ENCODE measurements at regions not wholly inside any gene's neighbourhood (a gene's known extent, or its start where the extent isn't known, plus 50 kb on each side); places are given as distances from the start of the nearest gene placed in this dataset.

DNA sequence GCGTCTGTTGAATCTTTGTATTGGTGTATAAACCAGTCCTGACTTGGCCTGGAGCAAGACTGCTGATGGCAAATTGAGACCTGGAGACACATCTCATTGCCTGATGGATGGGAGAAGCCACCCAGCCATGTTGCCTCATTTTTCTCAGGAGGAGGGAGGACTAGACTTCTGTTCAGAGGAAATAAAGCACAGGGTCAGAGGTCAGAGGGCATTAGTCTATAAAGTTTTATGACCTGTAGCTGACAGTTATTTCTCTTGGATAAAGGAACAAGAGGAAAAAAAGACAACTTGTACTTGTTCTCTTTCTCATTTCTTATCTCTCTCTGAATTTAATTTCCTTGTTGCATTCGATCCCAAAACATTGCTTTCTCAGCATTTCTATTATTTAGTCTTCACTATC lies 775.9 kb downstream of the SQOR start:
- Histone ChIP-seq H3K9me3 (ENCODE audit: control insufficient read depth in 1 of 2, low read length in 2 of 2) (no peaks in the 10 kb centered on the region), H3K36me3 (ENCODE audit: insufficient read depth, low read length) (no peaks in the 10 kb centered on the region), H3K27me3 (ENCODE audit: insufficient read depth, low read length) (no peaks in the 10 kb centered on the region), H3K4me3 (ENCODE audit: low read length in 2 of 2) (no peak overlapping the region), H3K4me1 (ENCODE audit: insufficient read depth, low read length) (no peaks in the 10 kb centered on the region), H3K27ac (ENCODE audit: low read depth, low read length) (no peak overlapping the region)
- POLR2A ChIA-PET (ENCODE audit: partially characterized antibody), result no interaction called here
- DNase-seq, result no peak
- H3K27me3 Mint-ChIP-seq, result no peaks in the 10 kb centered on the region
- intact Hi-C loops (cut with micrococcal nuclease), result no loop called here
- no peak overlapping the region for H3K27ac Mint-ChIP-seq
- CTCF ChIA-PET (ENCODE audit: partially characterized antibody), result no interaction called here
- no peaks in the 10 kb centered on the region for H3K36me3 Mint-ChIP-seq
- H3K4me3 Mint-ChIP-seq, result no peak overlapping the region
- peaks cover 0 to 7% (median 0%) of the 10 kb centered on the region in 8 donors for H3K9me3 Mint-ChIP-seq
- H3K4me1 Mint-ChIP-seq, result no peaks in the 10 kb centered on the region

DNA sequence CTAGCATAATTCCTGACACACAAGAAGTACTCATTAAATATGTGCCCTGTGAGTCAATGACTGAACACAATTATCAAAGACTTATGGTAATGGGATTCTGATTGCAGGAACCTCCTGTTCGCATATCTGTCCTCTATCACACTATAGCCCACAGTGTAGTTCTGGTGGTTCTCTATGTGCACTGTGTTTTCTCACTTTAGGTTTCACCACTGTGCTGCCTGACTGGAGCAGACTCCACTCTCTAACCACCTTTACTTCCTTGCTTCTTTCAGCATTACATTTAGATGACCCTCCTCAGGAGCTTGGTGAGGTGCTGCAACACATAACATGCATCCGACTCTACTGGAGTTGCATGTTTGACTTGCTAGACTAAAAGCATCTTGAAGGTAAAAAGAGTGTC lies 777.1 kb downstream of the SQOR start:
- H3K27me3 ChIP-seq (ENCODE audit: insufficient read depth, low read length), result no peaks in the 10 kb centered on the region
- CTCF ChIA-PET (ENCODE audit: partially characterized antibody), result no interaction called here
- Mint-ChIP-seq H3K9me3 (peaks cover 0 to 7% (median 0%) of the 10 kb centered on the region in 8 donors), H3K27ac (no peak overlapping the region), H3K4me1 (no peaks in the 10 kb centered on the region), H3K4me3 (no peak overlapping the region), H3K27me3 (no peaks in the 10 kb centered on the region), H3K36me3 (no peaks in the 10 kb centered on the region)
- DNase-seq, result no peak
- H3K36me3 ChIP-seq (ENCODE audit: insufficient read depth, low read length), result no peaks in the 10 kb centered on the region
- no peaks in the 10 kb centered on the region for H3K9me3 ChIP-seq (ENCODE audit: control insufficient read depth in 1 of 2, low read length in 2 of 2)
- POLR2A ChIA-PET (ENCODE audit: partially characterized antibody), result no interaction called here
- no peak overlapping the region for H3K4me3 ChIP-seq (ENCODE audit: low read length in 2 of 2)
- intact Hi-C loops (cut with micrococcal nuclease), result no loop called here
- no peak overlapping the region for H3K27ac ChIP-seq (ENCODE audit: low read depth, low read length)
- H3K4me1 ChIP-seq (ENCODE audit: insufficient read depth, low read length), result no peaks in the 10 kb centered on the region

DNA sequence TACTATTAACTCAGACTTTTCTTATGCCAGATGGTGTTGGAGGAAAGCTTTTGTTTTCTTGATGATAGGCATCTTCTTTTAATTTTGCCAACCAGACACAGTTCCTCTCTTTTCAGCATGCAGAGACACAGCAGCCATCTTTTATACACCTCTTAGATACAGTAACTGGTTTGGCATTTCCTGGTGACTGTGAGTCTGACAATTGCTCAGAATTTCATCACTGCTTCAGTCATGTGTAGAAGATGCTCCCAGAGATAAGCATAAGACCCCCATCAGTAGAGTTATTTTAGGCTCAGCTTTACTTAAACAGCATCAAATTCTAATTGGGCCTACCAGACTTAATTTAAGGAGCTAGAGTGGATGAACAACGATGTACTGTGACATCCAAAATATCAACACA lies 779.0 kb downstream of the SQOR start:
- ChIA-PET CTCF (ENCODE audit: partially characterized antibody) (no interaction called here), POLR2A (ENCODE audit: partially characterized antibody) (no interaction called here)
- Histone ChIP-seq H3K36me3 (ENCODE audit: insufficient read depth, low read length) (no peaks in the 10 kb centered on the region), H3K27ac (ENCODE audit: low read depth, low read length) (no peak overlapping the region), H3K9me3 (ENCODE audit: control insufficient read depth in 1 of 2, low read length in 2 of 2) (no peaks in the 10 kb centered on the region), H3K27me3 (ENCODE audit: insufficient read depth, low read length) (no peaks in the 10 kb centered on the region), H3K4me3 (ENCODE audit: low read length in 2 of 2) (no peak overlapping the region), H3K4me1 (ENCODE audit: insufficient read depth, low read length) (no peaks in the 10 kb centered on the region)
- Mint-ChIP-seq H3K27me3 (no peaks in the 10 kb centered on the region), H3K36me3 (no peaks in the 10 kb centered on the region), H3K4me3 (no peak overlapping the region), H3K27ac (no peak overlapping the region), H3K4me1 (no peaks in the 10 kb centered on the region), H3K9me3 (peaks cover 0 to 7% (median 1%) of the 10 kb centered on the region in 8 donors)
- intact Hi-C loops (cut with micrococcal nuclease), result no loop called here
- no peak for DNase-seq

DNA sequence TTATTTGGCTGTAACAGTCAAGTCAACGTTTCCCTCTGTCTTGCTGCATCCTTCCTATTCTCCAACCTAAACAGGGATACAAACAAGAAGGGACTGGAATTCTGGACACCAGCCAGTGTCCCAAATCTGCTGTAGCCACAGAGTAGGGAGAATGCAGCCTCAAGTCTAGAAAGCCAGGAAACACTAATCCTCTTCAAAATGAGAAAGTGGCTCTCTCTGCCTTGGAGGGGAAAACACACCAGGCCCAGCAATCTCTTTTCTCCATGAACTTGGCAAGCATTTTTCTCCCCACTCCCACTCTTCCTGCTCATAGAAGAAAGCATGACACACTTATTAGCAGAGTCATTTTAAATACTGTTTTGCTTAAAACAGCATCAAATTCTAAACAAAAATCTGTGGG lies 781.7 kb downstream of the SQOR start:
- Mint-ChIP-seq H3K27me3 (no peaks in the 10 kb centered on the region), H3K4me1 (no peaks in the 10 kb centered on the region), H3K4me3 (no peak overlapping the region), H3K9me3 (peaks cover 0 to 7% (median 3%) of the 10 kb centered on the region in 8 donors), H3K36me3 (no peaks in the 10 kb centered on the region), H3K27ac (no peak overlapping the region)
- no peaks in the 10 kb centered on the region for H3K36me3 ChIP-seq (ENCODE audit: insufficient read depth, low read length)
- ChIA-PET CTCF (ENCODE audit: partially characterized antibody) (no interaction called here), POLR2A (ENCODE audit: partially characterized antibody) (no interaction called here)
- no peaks in the 10 kb centered on the region for H3K4me1 ChIP-seq (ENCODE audit: insufficient read depth, low read length)
- H3K27ac ChIP-seq (ENCODE audit: low read depth, low read length), result no peak overlapping the region
- H3K4me3 ChIP-seq (ENCODE audit: low read length in 2 of 2), result no peak overlapping the region
- no peaks in the 10 kb centered on the region for H3K27me3 ChIP-seq (ENCODE audit: insufficient read depth, low read length)
- no peak for DNase-seq
- intact Hi-C loops (cut with micrococcal nuclease), result no loop called here
- no peaks in the 10 kb centered on the region for H3K9me3 ChIP-seq (ENCODE audit: control insufficient read depth in 1 of 2, low read length in 2 of 2)

DNA sequence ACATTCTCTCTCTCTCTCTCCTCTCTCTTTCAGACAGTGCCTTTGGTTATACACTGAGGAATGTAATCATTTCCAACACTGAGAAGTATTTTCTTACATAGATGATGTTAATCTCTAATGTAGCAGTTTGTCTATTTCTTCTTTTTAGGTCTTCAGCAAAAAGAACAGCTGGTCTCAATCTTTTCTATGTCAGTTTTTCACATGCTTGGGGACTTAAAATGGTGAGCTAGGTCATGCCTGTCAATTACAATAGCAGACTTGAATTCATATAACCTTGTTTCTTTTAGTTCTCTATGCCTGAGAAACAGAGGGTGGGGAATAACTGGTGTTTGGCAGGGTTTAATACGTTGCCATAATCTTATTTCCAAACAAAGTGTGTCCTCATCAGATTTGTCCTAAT lies 786.2 kb downstream of the SQOR start:
- no peaks in the 10 kb centered on the region for H3K4me1 Mint-ChIP-seq
- Histone ChIP-seq H3K4me1 (ENCODE audit: insufficient read depth, low read length) (no peaks in the 10 kb centered on the region), H3K36me3 (ENCODE audit: insufficient read depth, low read length) (no peaks in the 10 kb centered on the region), H3K27ac (ENCODE audit: low read depth, low read length) (no peak overlapping the region), H3K9me3 (ENCODE audit: control insufficient read depth in 1 of 2, low read length in 2 of 2) (no peaks in the 10 kb centered on the region), H3K27me3 (ENCODE audit: insufficient read depth, low read length) (no peaks in the 10 kb centered on the region), H3K4me3 (ENCODE audit: low read length in 2 of 2) (no peak overlapping the region)
- H3K27me3 Mint-ChIP-seq, result no peaks in the 10 kb centered on the region
- no peak overlapping the region for H3K27ac Mint-ChIP-seq
- H3K36me3 Mint-ChIP-seq, result no peaks in the 10 kb centered on the region
- no peak overlapping the region for H3K4me3 Mint-ChIP-seq
- peaks cover 2 to 16% (median 7%) of the 10 kb centered on the region in 8 donors for H3K9me3 Mint-ChIP-seq
- POLR2A ChIA-PET (ENCODE audit: partially characterized antibody), result no interaction called here
- CTCF ChIA-PET (ENCODE audit: partially characterized antibody), result no interaction called here
- intact Hi-C loops (cut with micrococcal nuclease), result no loop called here
- no peak for DNase-seq

DNA sequence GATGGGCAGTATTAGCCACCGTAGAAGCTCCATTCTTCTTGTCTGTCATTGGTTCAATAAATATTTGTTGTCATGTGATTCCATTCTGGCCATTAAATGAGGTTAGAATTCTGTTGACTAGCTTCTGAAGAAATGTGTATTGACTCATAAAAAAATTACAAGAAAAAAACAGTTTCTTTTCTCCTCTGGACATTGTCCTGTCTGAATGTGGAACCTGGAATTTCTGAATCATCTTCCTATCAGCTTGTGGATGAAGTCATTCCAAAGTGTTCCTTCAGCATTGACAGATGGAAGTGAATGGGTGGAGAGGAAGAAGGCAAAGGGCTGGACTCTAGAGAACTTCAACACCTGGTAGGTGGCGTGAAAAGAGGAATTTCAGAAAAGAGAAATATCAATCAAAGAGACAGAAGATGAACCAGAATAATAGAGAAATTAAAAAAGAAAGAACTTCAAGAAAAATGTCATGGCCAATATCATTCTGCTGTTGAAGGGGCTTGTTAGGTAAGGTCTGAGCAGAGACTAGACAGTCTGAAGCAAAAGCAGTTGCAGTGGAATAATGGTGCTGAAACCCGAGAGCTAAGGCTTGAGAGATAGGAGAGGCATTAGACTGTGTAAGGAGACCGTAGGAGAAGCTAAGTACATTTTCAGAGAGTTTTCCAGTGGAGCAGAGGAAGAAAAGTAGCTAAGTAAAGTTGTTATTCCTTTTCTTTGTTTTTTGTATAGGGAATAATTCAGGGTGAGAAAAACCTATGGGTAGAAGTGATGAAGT lies 806.6 kb downstream of the SQOR start:
- H3K27ac ChIP-seq (ENCODE audit: low read depth, low read length), result no peak overlapping the region
- intact Hi-C loops (cut with micrococcal nuclease), result no loop called here
- H3K36me3 ChIP-seq (ENCODE audit: insufficient read depth, low read length), result no peaks in the 10 kb centered on the region
- no peaks in the 10 kb centered on the region for H3K27me3 ChIP-seq (ENCODE audit: insufficient read depth, low read length)
- Mint-ChIP-seq H3K36me3 (no peaks in the 10 kb centered on the region), H3K9me3 (peaks cover 0 to 10% (median 3%) of the 10 kb centered on the region in 8 donors), H3K27me3 (peaks cover 0 to 1% of the 10 kb centered on the region in 2 donors), H3K27ac (no peak overlapping the region), H3K4me1 (no peaks in the 10 kb centered on the region), H3K4me3 (no peak overlapping the region)
- DNase-seq, result no peak
- ChIA-PET CTCF (ENCODE audit: partially characterized antibody) (interaction anchor here (1.6 kb wide), 1 partner anchor 11 kb away, joined by 3 read pairs; no protein-coding TSS in a partner anchor), POLR2A (ENCODE audit: partially characterized antibody) (no interaction called here)
- no peaks in the 10 kb centered on the region for H3K4me1 ChIP-seq (ENCODE audit: insufficient read depth, low read length)
- no peaks in the 10 kb centered on the region for H3K9me3 ChIP-seq (ENCODE audit: control insufficient read depth in 1 of 2, low read length in 2 of 2)
- H3K4me3 ChIP-seq (ENCODE audit: low read length in 2 of 2), result no peak overlapping the region

DNA sequence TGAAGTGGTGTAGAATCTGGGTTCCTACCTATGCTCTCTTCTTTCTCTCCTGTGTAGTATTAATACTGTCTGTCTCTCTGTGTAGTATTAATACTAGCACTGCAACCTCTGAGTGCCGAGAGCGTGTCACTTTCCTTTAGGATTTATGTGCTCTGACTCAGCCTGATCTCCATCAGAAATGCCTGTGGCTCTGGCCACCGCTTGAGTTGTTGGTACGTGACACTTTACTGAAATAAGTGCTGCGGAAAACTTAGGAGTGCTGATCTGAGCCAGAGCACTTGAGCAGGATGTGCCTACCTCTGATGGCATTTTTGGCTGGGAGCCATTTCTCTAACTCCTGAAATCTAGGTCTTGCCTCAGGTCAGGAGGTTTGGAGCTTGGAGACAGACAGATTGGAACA lies 807.4 kb downstream of the SQOR start:
- DNase-seq, result no peak
- intact Hi-C loops (cut with micrococcal nuclease), result no loop called here
- Mint-ChIP-seq H3K27me3 (peaks cover 0 to 1% of the 10 kb centered on the region in 2 donors), H3K27ac (no peak overlapping the region), H3K4me3 (no peak overlapping the region), H3K9me3 (peaks cover 0 to 10% (median 3%) of the 10 kb centered on the region in 8 donors), H3K4me1 (no peaks in the 10 kb centered on the region), H3K36me3 (no peaks in the 10 kb centered on the region)
- no peak overlapping the region for H3K4me3 ChIP-seq (ENCODE audit: low read length in 2 of 2)
- H3K9me3 ChIP-seq (ENCODE audit: control insufficient read depth in 1 of 2, low read length in 2 of 2), result no peaks in the 10 kb centered on the region
- POLR2A ChIA-PET (ENCODE audit: partially characterized antibody), result no interaction called here
- no peaks in the 10 kb centered on the region for H3K36me3 ChIP-seq (ENCODE audit: insufficient read depth, low read length)
- no peaks in the 10 kb centered on the region for H3K4me1 ChIP-seq (ENCODE audit: insufficient read depth, low read length)
- CTCF ChIA-PET (ENCODE audit: partially characterized antibody), result interaction anchor here (1.6 kb wide), 1 partner anchor 10 kb away, joined by 3 read pairs; no protein-coding TSS in a partner anchor
- no peaks in the 10 kb centered on the region for H3K27me3 ChIP-seq (ENCODE audit: insufficient read depth, low read length)
- no peak overlapping the region for H3K27ac ChIP-seq (ENCODE audit: low read depth, low read length)
